ENCODE measurements at regions not wholly inside any gene's neighbourhood (a gene's known extent, or its start where the extent isn't known, plus 50 kb on each side); places are given as distances from the start of the nearest gene placed in this dataset.
"Not testable (repeated sequence)": the region's sequence is repeated elsewhere in the genome, so short reads cannot be mapped to it uniquely, and the experiment has no call there.

DNA sequence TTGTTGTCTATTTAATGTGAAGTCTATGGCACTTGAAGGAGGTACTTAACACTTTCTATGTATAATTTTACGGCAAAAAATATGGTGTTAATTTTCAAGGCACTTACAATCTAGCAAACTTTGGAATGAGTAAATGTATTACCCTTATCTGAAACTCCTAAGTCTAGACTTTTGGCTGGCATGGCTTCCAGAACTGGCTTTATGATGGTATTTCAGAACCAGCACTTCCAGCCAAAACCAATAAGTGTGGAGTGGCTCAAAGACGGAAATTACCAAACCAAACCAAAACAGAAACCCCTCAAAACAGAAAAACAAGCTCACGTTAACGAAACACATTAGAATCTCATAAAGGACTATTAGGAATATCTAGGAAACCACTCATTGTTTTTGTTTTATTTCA lies 205.6 kb upstream of the HAND2 start:
- no peaks in the 10 kb centered on the region for H3K4me1 ChIP-seq
- no peak for ATAC-seq
- 48 to 62% (median 52%) methylated on average over 4 of the region's 4 CpGs for WGBS, 3 donors

DNA sequence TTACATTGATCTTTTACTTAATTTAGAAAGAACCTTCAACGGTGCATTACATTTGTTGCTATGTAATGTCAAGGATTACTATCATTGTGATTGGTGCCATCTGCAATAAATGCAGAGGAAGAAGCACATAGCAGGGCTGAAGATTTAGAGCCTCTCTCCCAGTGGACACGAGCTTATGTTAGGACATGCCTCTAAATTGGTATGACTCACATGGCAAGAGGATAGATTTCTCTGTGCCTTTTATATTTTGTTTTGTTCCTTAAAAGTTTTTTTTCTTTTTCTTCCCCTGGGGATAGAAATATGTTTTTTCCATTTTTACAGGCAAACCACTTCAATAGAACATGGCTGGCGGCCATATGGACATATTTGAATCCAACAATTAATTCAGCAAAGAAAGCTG lies 205.0 kb upstream of the HAND2 start:
- Histone ChIP-seq H3K4me1 (no peaks in the 10 kb centered on the region), H3K27me3 (ENCODE audit: insufficient read depth in 3 of 3, low read length in 2 of 3) (no peaks in the 10 kb centered on the region), H3K4me3 (no peak overlapping the region), H3K36me3 (ENCODE audit: insufficient read depth in 1 of 2, low read depth in 1 of 2) (no peaks in the 10 kb centered on the region), H3K9me3 (no peaks in the 10 kb centered on the region), H3K27ac (no peak overlapping the region)
- DNase-seq (no peak), ATAC-seq (no peak)
- TF ChIP-seq, protein P1, sequence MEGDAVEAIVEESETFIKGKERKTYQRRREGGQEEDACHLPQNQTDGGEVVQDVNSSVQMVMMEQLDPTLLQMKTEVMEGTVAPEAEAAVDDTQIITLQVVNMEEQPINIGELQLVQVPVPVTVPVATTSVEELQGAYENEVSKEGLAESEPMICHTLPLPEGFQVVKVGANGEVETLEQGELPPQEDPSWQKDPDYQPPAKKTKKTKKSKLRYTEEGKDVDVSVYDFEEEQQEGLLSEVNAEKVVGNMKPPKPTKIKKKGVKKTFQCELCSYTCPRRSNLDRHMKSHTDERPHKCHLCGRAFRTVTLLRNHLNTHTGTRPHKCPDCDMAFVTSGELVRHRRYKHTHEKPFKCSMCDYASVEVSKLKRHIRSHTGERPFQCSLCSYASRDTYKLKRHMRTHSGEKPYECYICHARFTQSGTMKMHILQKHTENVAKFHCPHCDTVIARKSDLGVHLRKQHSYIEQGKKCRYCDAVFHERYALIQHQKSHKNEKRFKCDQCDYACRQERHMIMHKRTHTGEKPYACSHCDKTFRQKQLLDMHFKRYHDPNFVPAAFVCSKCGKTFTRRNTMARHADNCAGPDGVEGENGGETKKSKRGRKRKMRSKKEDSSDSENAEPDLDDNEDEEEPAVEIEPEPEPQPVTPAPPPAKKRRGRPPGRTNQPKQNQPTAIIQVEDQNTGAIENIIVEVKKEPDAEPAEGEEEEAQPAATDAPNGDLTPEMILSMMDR (IDR thresholded peaks at IDR 0.05): no peak
- 28 to 39% (median 35%) methylated on average over 3 of the region's 3 CpGs for WGBS, 3 donors
- intact Hi-C loops (cut with DNase I): no loop called here

More for the DNA sequence above, 205.6 kb upstream of the HAND2 start:
- no peak for DNase-seq
- Histone ChIP-seq H3K9me3 (no peaks in the 10 kb centered on the region), H3K36me3 (ENCODE audit: insufficient read depth in 1 of 2, low read depth in 1 of 2) (no peaks in the 10 kb centered on the region), H3K4me3 (no peak overlapping the region), H3K27ac (no peak overlapping the region), H3K27me3 (ENCODE audit: insufficient read depth in 3 of 3, low read length in 2 of 3) (no peaks in the 10 kb centered on the region)
- intact Hi-C loops (cut with DNase I): no loop called here
- TF ChIP-seq, protein P1 (IDR thresholded peaks at IDR 0.05): no peak

DNA sequence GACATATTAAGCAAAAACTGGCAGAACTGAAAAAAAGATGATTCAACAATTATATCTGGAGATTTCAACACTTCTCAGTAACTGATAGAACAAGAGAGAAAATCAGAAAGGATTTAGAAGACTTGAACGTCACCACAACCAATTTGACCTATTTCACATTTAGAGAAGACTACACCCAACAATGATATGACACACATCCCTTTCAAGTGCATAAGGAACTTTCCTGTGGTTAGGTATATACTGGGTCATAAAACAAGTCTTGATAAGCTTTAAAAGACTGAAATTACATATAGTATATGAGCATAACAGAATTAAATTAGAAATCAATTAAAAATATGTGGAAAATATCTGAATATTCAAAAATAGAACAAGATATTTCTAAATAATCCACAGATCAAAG lies 201.2 kb upstream of the HAND2 start:
- no peak for ATAC-seq
- H3K27me3 ChIP-seq (ENCODE audit: insufficient read depth in 3 of 3, low read length in 2 of 3): no peaks in the 10 kb centered on the region
- WGBS, 3 donors: 67 to 83% (median 74%) methylated on average over 1 of the region's 1 CpG

DNA sequence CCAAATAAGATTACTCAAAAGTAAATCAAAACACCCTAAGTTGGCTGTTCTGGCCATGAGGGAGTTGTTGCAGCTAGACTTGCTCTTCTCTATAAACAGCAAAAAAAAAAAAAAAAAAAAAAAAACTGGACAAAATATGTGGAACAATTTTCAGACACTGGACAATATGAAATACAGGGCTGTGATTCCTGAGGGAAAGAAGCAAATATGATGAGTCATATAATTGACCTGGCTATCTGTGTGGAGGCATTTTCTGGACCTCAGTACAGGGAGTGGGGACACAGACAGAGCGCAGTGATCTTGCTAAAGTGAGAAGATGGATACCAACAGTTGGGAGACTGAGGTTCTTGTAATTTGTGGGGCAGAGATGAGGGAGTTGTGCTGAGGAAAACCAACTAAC lies 192.0 kb upstream of the HAND2 start:
- no peaks in the 10 kb centered on the region for H3K36me3 ChIP-seq (ENCODE audit: insufficient read depth in 1 of 2, low read depth in 1 of 2)
- no peak overlapping the region for H3K4me3 ChIP-seq
- DNase-seq (no peak), ATAC-seq (no peak)
- no peaks in the 10 kb centered on the region for H3K9me3 ChIP-seq
- no peaks in the 10 kb centered on the region for H3K27me3 ChIP-seq (ENCODE audit: insufficient read depth in 3 of 3, low read length in 2 of 3)
- H3K27ac ChIP-seq: no peak overlapping the region
- TF ChIP-seq, protein P1 (IDR thresholded peaks at IDR 0.05): no peak
- intact Hi-C loops (cut with DNase I): no loop called here
- H3K4me1 ChIP-seq: no peaks in the 10 kb centered on the region
- 80 to 83% (median 81%) methylated on average over 1 of the region's 1 CpG for WGBS, 3 donors

More for the DNA sequence above, 201.2 kb upstream of the HAND2 start:
- Histone ChIP-seq H3K4me1 (no peaks in the 10 kb centered on the region), H3K9me3 (no peaks in the 10 kb centered on the region), H3K4me3 (no peak overlapping the region), H3K27ac (no peak overlapping the region), H3K36me3 (ENCODE audit: insufficient read depth in 1 of 2, low read depth in 1 of 2) (no peaks in the 10 kb centered on the region)
- DNase-seq: no peak
- TF ChIP-seq, protein P1 (IDR thresholded peaks at IDR 0.05): no peak
- intact Hi-C loops (cut with DNase I): no loop called here

DNA sequence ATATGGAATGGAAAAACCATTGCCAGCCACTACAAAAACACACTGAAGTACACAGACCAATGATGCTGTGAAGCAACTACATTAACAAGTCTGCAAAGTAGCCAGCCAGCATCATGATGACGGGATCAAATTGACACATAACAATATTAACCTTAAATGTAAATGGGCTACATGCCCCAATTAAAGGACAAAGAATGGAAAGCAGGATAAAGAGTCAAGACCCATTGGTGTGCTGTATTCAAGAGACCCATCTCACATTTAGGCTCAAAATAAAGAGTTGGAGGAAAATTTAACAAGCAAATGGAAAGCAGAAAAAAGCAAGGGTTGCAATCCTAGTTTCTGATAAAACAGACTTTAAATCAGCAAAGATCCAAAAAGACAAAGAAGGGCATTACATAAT lies 188.5 kb upstream of the HAND2 start:
- H3K36me3 ChIP-seq (ENCODE audit: insufficient read depth in 1 of 2, low read depth in 1 of 2); H3K9me3 ChIP-seq; H3K27me3 ChIP-seq (ENCODE audit: insufficient read depth in 3 of 3, low read length in 2 of 3); DNase-seq; intact Hi-C loops (cut with DNase I); H3K4me1 ChIP-seq; H3K4me3 ChIP-seq; ATAC-seq; H3K27ac ChIP-seq: not testable (repeated sequence)
- WGBS, 3 donors: 75 to 82% (median 81%) methylated on average over 1 of the region's 1 CpG

Measured in psoas muscle (tissue), 7 donors.